GM18498 (cell line): ENCODE measurements at regions not wholly inside any gene's neighbourhood (a gene's known extent, or its start where the extent isn't known, plus 50 kb on each side); places are given as distances from the start of the nearest gene placed in this dataset.

Experiments
- ATAC-seq: cut with Tn5 transposase; IDR thresholded peaks from one replicate; pipeline ENCODE4 v1.9.1; 2021; ENCODE audit warnings: mild to moderate bottlenecking, moderate library complexity; ENCODE audit not compliant: unreplicated experiment

DNA sequence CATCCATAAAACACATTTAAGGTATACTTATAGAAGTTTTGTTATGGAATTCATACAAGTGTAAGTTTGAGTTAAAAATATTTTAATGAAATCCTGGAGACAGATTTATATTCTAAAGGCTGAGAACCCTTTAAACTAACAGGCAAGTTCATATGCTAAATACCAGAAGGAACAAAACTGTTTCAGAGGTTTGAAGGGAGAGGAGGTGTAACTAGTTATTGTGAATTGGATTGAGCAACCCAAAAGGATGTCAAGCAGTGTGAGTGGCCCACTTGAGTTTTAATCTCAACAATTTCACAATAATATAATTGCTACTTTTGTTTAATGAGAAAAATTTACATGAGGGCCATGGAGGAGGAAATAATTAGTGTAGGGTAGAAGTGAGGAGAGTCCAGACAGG, 348.5 kb upstream of the ACTBL2 start:
- ATAC-seq, result no peak

DNA sequence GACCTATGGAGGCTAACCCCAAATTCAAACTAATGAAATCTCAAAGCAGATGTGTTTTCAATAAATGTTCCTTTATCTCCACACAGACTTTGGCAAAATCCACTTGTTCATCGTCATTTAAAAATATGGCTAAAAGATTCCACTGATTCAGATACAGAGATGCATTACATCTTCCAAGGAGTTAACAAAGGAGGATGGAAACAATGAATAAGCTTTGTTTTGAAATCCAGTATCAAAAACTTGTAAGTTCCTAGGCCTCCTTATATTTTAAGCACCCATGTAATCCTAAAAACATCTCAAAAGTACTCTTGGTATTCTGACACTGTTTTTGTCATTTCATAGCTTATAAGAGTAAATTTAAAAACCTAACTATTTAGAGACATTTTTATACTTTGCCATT, 345.6 kb upstream of the ACTBL2 start:
- ATAC-seq, result no peak

DNA sequence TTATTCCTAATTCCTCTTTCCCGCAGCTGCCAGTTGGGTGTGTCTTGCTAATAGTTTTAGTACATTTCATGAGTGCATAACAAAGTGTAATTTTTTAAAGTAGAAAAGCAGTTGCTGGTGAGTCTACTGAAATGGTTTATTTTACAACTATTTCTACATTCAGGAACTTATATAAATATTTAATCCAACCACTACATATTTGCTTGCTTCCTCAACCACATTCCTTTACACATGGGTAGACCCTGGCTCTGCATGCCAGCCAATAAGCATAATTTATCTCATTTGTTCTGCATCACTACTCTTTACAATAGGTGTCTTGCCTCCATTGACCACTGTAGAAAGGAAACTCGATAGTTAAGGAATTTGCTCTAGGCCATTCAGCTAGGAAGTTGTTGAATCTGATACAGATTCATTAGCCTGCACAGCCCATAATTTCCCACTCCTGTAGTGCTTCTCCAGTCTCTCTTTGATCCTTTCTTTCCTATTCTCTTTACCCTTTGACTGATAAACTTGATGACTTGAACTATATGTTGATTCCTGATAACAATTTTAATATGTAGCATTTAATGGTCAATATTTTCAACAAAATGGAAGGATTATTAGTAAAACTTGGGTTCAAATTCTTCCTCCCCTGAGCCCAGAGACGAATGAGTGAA, 342.5 kb upstream of the ACTBL2 start:
- ATAC-seq, result no peak

DNA sequence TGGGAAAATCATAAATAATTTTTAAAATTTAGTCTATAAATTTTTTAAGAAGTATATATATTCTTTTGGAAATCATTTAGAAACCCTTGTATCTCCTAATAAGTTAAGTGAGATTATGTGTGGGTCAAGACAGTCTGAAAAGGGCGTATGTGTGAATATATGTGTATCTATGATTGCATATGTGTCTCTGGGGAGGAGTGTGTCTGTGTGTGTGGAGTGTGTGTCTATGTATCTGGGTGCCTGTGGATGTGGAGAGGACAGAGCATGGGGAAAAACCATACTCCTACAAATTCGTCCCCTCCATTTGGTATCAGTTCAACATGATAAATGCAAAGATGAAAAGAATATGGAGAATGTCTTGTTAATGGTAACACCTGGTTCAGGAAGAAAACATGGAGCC, 342.0 kb upstream of the ACTBL2 start:
- ATAC-seq, result no peak

DNA sequence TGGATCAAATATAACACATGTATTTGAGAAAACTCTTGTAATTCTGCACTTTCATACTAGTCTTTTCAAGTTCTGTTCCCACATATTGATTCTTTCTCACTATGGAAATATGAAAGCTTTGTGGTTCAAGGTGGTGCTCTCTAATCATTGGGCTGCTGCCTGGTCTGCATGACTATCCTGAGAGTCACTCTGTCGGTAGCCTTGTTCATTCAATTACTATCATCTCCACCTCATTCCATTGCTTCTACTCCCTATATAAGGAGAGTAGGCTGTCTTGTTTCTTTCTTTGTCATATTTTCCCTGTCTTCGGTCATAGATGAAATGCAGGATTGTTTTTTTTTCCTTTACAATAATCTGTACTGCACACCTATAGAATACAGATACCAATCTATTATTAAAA, 341.4 kb upstream of the ACTBL2 start:
- no peak for ATAC-seq

- ATAC-seq, result no peak
Measured at GRCh38 chr5:57822651-57823050, 340.0 kb upstream of the ACTBL2 start.

DNA sequence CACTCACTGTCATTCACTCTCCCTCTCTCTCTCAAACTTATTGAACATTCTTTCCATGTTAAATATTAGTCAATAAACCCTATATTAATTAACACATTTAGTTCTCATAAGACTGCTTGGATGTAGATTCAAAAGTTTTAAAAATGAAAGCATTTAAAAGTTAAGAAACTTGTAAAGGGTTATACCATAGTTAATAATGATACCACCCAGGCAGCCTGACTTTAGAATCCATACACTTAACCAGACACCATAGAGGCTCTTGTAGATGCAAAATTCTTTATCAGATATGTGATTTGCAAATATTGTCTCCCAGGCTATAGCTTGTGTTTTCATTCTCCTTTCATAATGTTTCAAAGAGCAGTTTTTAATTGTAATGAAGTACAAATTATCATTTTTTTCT, 335.8 kb upstream of the ACTBL2 start:
- no peak for ATAC-seq

- ATAC-seq, result no peak
Measured at GRCh38 chr5:57817924-57818323, 335.3 kb upstream of the ACTBL2 start.

DNA sequence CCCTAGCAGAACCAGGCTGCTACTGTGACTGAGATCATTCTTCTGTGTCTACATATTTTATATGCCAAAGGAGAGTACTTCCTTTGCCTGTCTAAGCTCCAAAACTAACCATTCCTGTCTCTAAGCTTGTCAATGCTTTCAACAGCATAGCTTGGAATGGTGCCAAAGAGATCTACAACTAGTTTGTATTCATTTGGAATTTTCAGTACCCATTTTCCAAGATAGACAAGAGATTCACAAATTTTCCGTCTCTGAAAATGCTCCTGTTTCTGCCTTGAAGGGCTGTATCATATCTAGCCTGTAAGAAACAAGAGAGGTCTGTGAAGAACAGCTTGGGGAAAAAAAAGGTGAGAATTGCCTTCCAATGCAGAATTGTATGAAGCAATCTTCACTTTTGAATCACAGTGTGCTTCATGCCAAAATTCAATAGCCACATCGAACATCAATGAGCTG, 334.4 kb upstream of the ACTBL2 start:
- no peak for ATAC-seq

GRCh38 chr5:57816108-57816507, 333.5 kb upstream of the ACTBL2 start:
- ATAC-seq, result no peak

- no peak for ATAC-seq
Measured at GRCh38 chr5:57805732-57806131, 323.1 kb upstream of the ACTBL2 start.

- ATAC-seq, result no peak
Measured at GRCh38 chr5:57805170-57805569, 322.6 kb upstream of the ACTBL2 start.

- ATAC-seq, result no peak
Measured at GRCh38 chr5:57804505-57804904, 321.9 kb upstream of the ACTBL2 start.

DNA sequence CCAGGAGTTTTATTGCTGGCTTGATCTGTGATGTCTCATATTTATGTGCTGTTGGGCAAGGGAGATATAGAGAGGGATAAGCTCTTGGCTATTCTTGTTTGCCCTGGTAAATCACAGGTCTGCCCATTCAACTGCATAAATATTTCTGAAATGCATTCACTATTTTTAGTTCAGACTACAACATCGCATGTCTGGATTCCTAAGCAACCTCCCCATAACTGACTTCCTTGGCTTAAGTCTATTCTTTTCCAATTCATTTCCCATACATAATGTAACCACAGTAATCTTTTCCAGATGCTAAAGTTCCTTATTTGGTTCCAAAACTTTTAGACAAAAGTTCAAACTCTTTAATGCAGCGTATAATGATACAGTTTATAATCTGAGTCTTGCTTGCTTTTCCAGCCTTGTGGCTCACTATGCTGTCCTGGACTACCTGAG, 321.4 kb upstream of the ACTBL2 start:
- no peak for ATAC-seq

DNA sequence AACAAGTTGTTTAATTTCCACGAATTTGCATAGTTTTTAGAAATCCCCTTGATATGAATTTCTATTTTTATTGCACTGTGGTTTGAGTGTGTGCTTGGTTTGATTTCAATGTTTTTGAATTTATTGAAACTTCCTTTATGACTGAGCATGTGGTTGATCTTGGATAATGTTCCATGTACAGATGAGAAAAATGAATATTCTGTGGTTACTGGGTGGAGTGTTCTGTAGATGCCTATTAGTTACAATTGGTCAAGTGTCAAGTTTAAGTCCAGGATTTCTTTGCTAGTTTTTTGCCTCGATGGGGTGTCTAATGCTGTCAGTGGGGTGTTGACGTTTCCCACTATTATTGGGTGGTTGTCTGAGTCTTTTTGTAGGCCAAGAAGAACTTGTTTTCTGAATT, 319.5 kb upstream of the ACTBL2 start:
- ATAC-seq, result no peak

DNA sequence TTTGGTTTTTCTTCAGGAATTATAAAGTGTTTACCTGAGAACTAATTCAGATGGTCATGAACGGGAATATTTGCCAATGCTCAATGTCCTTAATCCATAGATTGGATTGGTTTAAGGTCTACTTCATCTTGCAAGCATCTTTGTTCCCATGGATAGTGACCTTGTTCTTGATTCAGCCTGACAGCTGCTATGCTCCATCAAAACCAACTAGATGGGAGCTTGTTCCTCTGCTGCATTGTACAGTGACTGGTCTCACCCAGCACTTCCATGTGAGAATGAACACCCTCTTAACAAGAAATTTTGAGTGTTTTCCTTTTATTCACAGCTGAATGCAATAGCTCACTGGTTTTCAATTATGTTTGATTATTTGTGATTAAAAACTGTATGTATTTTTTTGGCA, 312.6 kb upstream of the ACTBL2 start:
- no peak for ATAC-seq

GRCh38 chr5:57791875-57792274, 309.3 kb upstream of the ACTBL2 start:
- ATAC-seq, result no peak

DNA sequence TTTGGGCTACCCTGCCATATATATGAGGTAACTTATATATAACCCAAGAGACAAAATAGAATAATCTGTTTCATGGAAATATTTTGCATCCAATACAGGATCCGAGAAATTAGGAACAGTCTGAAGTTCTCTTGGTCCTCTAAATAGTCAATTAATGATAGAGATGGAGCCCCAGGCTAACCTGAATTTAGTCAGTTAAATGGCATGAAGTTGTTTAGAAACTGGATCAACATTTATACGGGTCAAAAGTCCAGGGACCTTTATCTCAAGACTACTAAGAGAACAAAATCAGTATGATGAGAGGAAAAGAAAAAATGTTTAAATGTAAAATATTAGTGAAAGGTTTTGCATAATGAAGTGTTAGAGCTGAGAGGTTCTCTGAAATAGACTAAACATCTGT, 303.3 kb upstream of the ACTBL2 start:
- no peak for ATAC-seq

DNA sequence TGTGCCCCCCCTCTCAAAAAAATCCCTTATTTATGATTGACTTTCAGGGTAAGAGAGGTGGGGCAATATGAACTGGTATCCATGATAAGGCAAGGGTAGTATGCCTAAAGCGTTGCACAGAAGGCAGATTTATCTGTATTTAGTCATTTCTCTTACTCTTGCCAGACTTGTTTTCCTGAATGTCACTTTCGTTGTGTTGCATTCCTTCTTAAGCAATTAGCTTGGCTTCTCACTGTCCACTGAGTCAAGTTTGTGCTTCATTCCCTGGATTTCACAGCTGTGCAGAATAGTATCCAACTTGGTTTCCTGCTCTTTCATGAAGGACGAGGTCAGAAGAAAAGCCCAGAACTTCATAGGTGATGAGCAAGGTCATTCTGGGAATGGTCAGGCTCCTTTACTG, 301.5 kb upstream of the ACTBL2 start:
- no peak for ATAC-seq

DNA sequence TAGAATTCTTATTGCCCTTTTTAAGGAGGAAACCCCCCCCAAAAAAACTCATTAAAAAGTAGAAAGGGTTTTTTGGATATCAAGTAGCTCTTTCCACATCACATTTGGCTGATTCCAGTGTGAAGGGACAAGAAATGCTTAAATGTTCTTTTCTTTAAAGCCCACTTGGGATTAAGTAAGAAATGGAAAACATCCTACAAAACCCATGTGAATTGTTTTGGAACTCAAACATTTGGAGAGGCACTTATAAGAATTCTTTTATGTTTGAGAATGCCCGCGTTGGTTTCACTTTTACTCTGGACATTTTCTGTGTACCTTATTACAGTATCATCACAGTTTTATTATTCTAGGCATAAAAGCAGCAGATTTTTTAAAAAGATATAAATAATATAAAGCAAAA, 301.1 kb upstream of the ACTBL2 start:
- ATAC-seq, result no peak

GRCh38 chr5:57780961-57781325, 298.3 kb upstream of the ACTBL2 start:
- ATAC-seq, result no peak

- ATAC-seq, result no peak
Measured at GRCh38 chr5:57780306-57780960, 297.8 kb upstream of the ACTBL2 start.
